ENCODE measurements at regions not wholly inside any gene's neighbourhood (a gene's known extent, or its start where the extent isn't known, plus 50 kb on each side); places are given as distances from the start of the nearest gene placed in this dataset.
"Not testable (repeated sequence)": the region's sequence is repeated elsewhere in the genome, so short reads cannot be mapped to it uniquely, and the experiment has no call there.

- Histone ChIP-seq H3K36me3 (replicated peaks; ENCODE audit: insufficient read depth, low read length) (no peaks in the 10 kb centered on the region), H4K20me1 (ENCODE audit: insufficient read depth, low read length) (no peaks in the 10 kb centered on the region), H3K4me2 (ENCODE audit: low read depth, low read length) (no peak overlapping the region), H3K9me3 (replicated peaks; ENCODE audit: insufficient read depth, low read length) (no peaks in the 10 kb centered on the region), H3K4me1 (ENCODE audit: low read length) (no peaks in the 10 kb centered on the region), H3K27ac (ENCODE audit: low read length) (no peak overlapping the region), H3F3A (ENCODE audit: insufficient read depth, low read length) (no peaks in the 10 kb centered on the region), H3K79me2 (ENCODE audit: low read length) (no peaks in the 10 kb centered on the region), H3K4me3 (ENCODE audit: low read length) (no peak overlapping the region), H3K9me2 (replicated peaks; ENCODE audit: insufficient read depth, low read length) (no peaks in the 10 kb centered on the region), H3K9ac (ENCODE audit: low read length) (no peak overlapping the region), H2AFZ (ENCODE audit: low read length) (no peak overlapping the region), H3K27me3 (replicated peaks; ENCODE audit: insufficient read depth, low read length) (no peaks in the 10 kb centered on the region)
- TF ChIP-seq CTCF (IDR thresholded peaks at IDR 0.05; ENCODE audit: low read length) (no peak), EZH2 (optimal IDR thresholded peaks at IDR 0.05; ENCODE audit: low read depth, low read length) (no peak), EZH2phosphoT487 (IDR thresholded peaks at IDR 0.05; ENCODE audit: low read length) (no peak)
- DNase-seq: no peak
Observed at GRCh38 chr1:104646233-104646632, 896.5 kb downstream of the AMY1C start.

- no peaks in the 10 kb centered on the region for H3K79me2 ChIP-seq (ENCODE audit: low read length)
- DNase-seq: no peak
- H2AFZ ChIP-seq (ENCODE audit: low read length): no peak overlapping the region
- H3K36me3 ChIP-seq (replicated peaks; ENCODE audit: insufficient read depth, low read length): no peaks in the 10 kb centered on the region
- no peak overlapping the region for H3K9ac ChIP-seq (ENCODE audit: low read length)
- peak; percentile 44 for TF ChIP-seq CTCF (IDR thresholded peaks at IDR 0.05; ENCODE audit: low read length)
- TF ChIP-seq EZH2 (optimal IDR thresholded peaks at IDR 0.05; ENCODE audit: low read depth, low read length): no peak
- TF ChIP-seq EZH2phosphoT487 (IDR thresholded peaks at IDR 0.05; ENCODE audit: low read length): no peak
- H3K4me2 ChIP-seq (ENCODE audit: low read depth, low read length): no peak overlapping the region
- no peaks in the 10 kb centered on the region for H3K4me1 ChIP-seq (ENCODE audit: low read length)
- H3K27me3 ChIP-seq (replicated peaks; ENCODE audit: insufficient read depth, low read length): no peaks in the 10 kb centered on the region
- H3K9me3 ChIP-seq (replicated peaks; ENCODE audit: insufficient read depth, low read length): no peaks in the 10 kb centered on the region
- H3K27ac ChIP-seq (ENCODE audit: low read length): no peak overlapping the region
- H4K20me1 ChIP-seq (ENCODE audit: insufficient read depth, low read length): no peaks in the 10 kb centered on the region
- no peak overlapping the region for H3K4me3 ChIP-seq (ENCODE audit: low read length)
- H3K9me2 ChIP-seq (replicated peaks; ENCODE audit: insufficient read depth, low read length): no peaks in the 10 kb centered on the region
- no peaks in the 10 kb centered on the region for H3F3A ChIP-seq (ENCODE audit: insufficient read depth, low read length)
Observed at GRCh38 chr1:104648269-104648691, 898.6 kb downstream of the AMY1C start.

GRCh38 chr1:104664374-104664773 is 914.7 kb downstream of the AMY1C start:
- not testable (repeated sequence) for H3K27me3 ChIP-seq (replicated peaks; ENCODE audit: insufficient read depth, low read length); H3K9me3 ChIP-seq (replicated peaks; ENCODE audit: insufficient read depth, low read length); H3K79me2 ChIP-seq (ENCODE audit: low read length); H3K4me3 ChIP-seq (ENCODE audit: low read length); H3K9me2 ChIP-seq (replicated peaks; ENCODE audit: insufficient read depth, low read length); H3F3A ChIP-seq (ENCODE audit: insufficient read depth, low read length); DNase-seq; H2AFZ ChIP-seq (ENCODE audit: low read length); H4K20me1 ChIP-seq (ENCODE audit: insufficient read depth, low read length); H3K9ac ChIP-seq (ENCODE audit: low read length); H3K27ac ChIP-seq (ENCODE audit: low read length); H3K4me1 ChIP-seq (ENCODE audit: low read length); H3K4me2 ChIP-seq (ENCODE audit: low read depth, low read length); H3K36me3 ChIP-seq (replicated peaks; ENCODE audit: insufficient read depth, low read length)

GRCh38 chr1:104665300-104665699 is 915.6 kb downstream of the AMY1C start:
- no peaks in the 10 kb centered on the region for H4K20me1 ChIP-seq (ENCODE audit: insufficient read depth, low read length)
- H3K9me2 ChIP-seq (replicated peaks; ENCODE audit: insufficient read depth, low read length): no peaks in the 10 kb centered on the region
- H3K4me2 ChIP-seq (ENCODE audit: low read depth, low read length): no peak overlapping the region
- no peak overlapping the region for H2AFZ ChIP-seq (ENCODE audit: low read length)
- no peaks in the 10 kb centered on the region for H3K27me3 ChIP-seq (replicated peaks; ENCODE audit: insufficient read depth, low read length)
- H3K36me3 ChIP-seq (replicated peaks; ENCODE audit: insufficient read depth, low read length): no peaks in the 10 kb centered on the region
- H3K79me2 ChIP-seq (ENCODE audit: low read length): no peaks in the 10 kb centered on the region
- no peak for DNase-seq
- H3K9me3 ChIP-seq (replicated peaks; ENCODE audit: insufficient read depth, low read length): no peaks in the 10 kb centered on the region
- H3K9ac ChIP-seq (ENCODE audit: low read length): no peak overlapping the region
- H3K4me3 ChIP-seq (ENCODE audit: low read length): no peak overlapping the region
- no peak overlapping the region for H3K27ac ChIP-seq (ENCODE audit: low read length)
- no peaks in the 10 kb centered on the region for H3F3A ChIP-seq (ENCODE audit: insufficient read depth, low read length)
- no peaks in the 10 kb centered on the region for H3K4me1 ChIP-seq (ENCODE audit: low read length)
- TF ChIP-seq CTCF (IDR thresholded peaks at IDR 0.05; ENCODE audit: low read length): no peak
- TF ChIP-seq EZH2phosphoT487 (IDR thresholded peaks at IDR 0.05; ENCODE audit: low read length): no peak
- no peak for TF ChIP-seq EZH2 (optimal IDR thresholded peaks at IDR 0.05; ENCODE audit: low read depth, low read length)

Data from MM.1S (cell line).